ENCODE measurements at regions not wholly inside any gene's neighbourhood (a gene's known extent, or its start where the extent isn't known, plus 50 kb on each side); places are given as distances from the start of the nearest gene placed in this dataset.

- TF ChIP-seq CTCF (IDR thresholded peaks at IDR 0.05; ENCODE audit: low read depth, low read length, poor library complexity, severe bottlenecking), result no peak
- TF ChIP-seq EZH2phosphoT487 (IDR thresholded peaks at IDR 0.05; ENCODE audit: borderline replicate concordance, low read length), result no peak
These were observed 131.6 kb upstream of the TRPM3 start for GRCh38 chr9:71253011-71253410.
